ENCODE measurements at regions not wholly inside any gene's neighbourhood (a gene's known extent, or its start where the extent isn't known, plus 50 kb on each side); places are given as distances from the start of the nearest gene placed in this dataset.

DNA sequence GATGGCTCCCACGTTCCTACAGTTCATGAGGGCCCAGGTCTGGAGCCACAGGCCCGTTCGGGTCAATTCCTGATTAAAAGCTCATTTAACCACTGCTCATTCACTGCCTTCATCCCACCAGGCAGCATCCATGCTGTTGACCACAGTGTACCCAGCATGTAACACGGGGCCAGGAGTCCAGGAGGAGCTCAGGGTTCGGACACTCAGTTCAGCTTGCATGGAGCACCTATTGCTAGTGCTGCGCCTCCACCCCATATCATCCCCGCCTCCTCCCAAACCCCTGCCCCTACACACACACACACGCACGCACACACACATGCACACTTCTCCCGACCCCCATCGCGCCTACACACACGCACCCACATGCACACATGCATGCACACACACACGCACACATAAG lies 72.9 kb upstream of the SNTG2 start:
- TF ChIP-seq EP300 (IDR thresholded peaks at IDR 0.05) = no peak
- TF ChIP-seq, protein P1, sequence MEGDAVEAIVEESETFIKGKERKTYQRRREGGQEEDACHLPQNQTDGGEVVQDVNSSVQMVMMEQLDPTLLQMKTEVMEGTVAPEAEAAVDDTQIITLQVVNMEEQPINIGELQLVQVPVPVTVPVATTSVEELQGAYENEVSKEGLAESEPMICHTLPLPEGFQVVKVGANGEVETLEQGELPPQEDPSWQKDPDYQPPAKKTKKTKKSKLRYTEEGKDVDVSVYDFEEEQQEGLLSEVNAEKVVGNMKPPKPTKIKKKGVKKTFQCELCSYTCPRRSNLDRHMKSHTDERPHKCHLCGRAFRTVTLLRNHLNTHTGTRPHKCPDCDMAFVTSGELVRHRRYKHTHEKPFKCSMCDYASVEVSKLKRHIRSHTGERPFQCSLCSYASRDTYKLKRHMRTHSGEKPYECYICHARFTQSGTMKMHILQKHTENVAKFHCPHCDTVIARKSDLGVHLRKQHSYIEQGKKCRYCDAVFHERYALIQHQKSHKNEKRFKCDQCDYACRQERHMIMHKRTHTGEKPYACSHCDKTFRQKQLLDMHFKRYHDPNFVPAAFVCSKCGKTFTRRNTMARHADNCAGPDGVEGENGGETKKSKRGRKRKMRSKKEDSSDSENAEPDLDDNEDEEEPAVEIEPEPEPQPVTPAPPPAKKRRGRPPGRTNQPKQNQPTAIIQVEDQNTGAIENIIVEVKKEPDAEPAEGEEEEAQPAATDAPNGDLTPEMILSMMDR (IDR thresholded peaks at IDR 0.05) = no peak

All from ovary (tissue), 3 donors.